ENCODE measurements at regions not wholly inside any gene's neighbourhood (a gene's known extent, or its start where the extent isn't known, plus 50 kb on each side); places are given as distances from the start of the nearest gene placed in this dataset.

- no peak overlapping the region for H3K27ac Mint-ChIP-seq
- H3K9me3 Mint-ChIP-seq = peaks cover 12% of the 10 kb centered on the region
- H3K4me3 Mint-ChIP-seq = no peak overlapping the region
- H3K36me3 Mint-ChIP-seq (ENCODE audit: low read depth) = no peaks in the 10 kb centered on the region
- no peak for TF ChIP-seq CTCF (IDR thresholded peaks at IDR 0.05)
- H3K27me3 Mint-ChIP-seq (ENCODE audit: low read depth, poor library complexity) = peaks cover 4% of the 10 kb centered on the region
- no peaks in the 10 kb centered on the region for H3K4me1 Mint-ChIP-seq
- no peak for DNase-seq
These were observed 351.6 kb upstream of the TMCO5A start for GRCh38 chr15:37582852-37583251.

- H3K9me3 Mint-ChIP-seq = peaks cover 14% of the 10 kb centered on the region
- peaks cover 4% of the 10 kb centered on the region for H3K27me3 Mint-ChIP-seq (ENCODE audit: low read depth, poor library complexity)
- no peaks in the 10 kb centered on the region for H3K4me1 Mint-ChIP-seq
- no peak overlapping the region for H3K27ac Mint-ChIP-seq
- no peak for TF ChIP-seq CTCF (IDR thresholded peaks at IDR 0.05)
- H3K4me3 Mint-ChIP-seq = no peak overlapping the region
- no peaks in the 10 kb centered on the region for H3K36me3 Mint-ChIP-seq (ENCODE audit: low read depth)
- DNase-seq = no peak
These were observed 348.3 kb upstream of the TMCO5A start for GRCh38 chr15:37586011-37586583.

- Mint-ChIP-seq H3K27me3 (ENCODE audit: low read depth, poor library complexity) (peaks cover 4% of the 10 kb centered on the region), H3K4me1 (peaks cover 1% of the 10 kb centered on the region), H3K27ac (no peak overlapping the region), H3K4me3 (no peak overlapping the region), H3K36me3 (ENCODE audit: low read depth) (no peaks in the 10 kb centered on the region), H3K9me3 (peaks cover 17% of the 10 kb centered on the region)
- DNase-seq = no peak
- no peak for TF ChIP-seq CTCF (IDR thresholded peaks at IDR 0.05)
These were observed 347.5 kb upstream of the TMCO5A start for GRCh38 chr15:37586976-37587375.

GRCh38 chr15:37594417-37594816 lies 340.0 kb upstream of the TMCO5A start:
- H3K4me3 Mint-ChIP-seq = no peak overlapping the region
- no peaks in the 10 kb centered on the region for H3K36me3 Mint-ChIP-seq (ENCODE audit: low read depth)
- no peak overlapping the region for H3K27ac Mint-ChIP-seq
- no peaks in the 10 kb centered on the region for H3K27me3 Mint-ChIP-seq (ENCODE audit: low read depth, poor library complexity)
- peaks cover 48% of the 10 kb centered on the region for H3K4me1 Mint-ChIP-seq
- H3K9me3 Mint-ChIP-seq = peaks cover 5% of the 10 kb centered on the region
- DNase-seq = no peak
- TF ChIP-seq CTCF (IDR thresholded peaks at IDR 0.05) = no peak

GRCh38 chr15:37595426-37595970 lies 338.9 kb upstream of the TMCO5A start:
- H3K27ac Mint-ChIP-seq = no peak overlapping the region
- no peak overlapping the region for H3K4me3 Mint-ChIP-seq
- H3K9me3 Mint-ChIP-seq = peaks cover 5% of the 10 kb centered on the region
- H3K36me3 Mint-ChIP-seq (ENCODE audit: low read depth) = no peaks in the 10 kb centered on the region
- DNase-seq = no peak
- TF ChIP-seq CTCF (IDR thresholded peaks at IDR 0.05) = no peak
- H3K27me3 Mint-ChIP-seq (ENCODE audit: low read depth, poor library complexity) = no peaks in the 10 kb centered on the region
- peaks cover 52% of the 10 kb centered on the region for H3K4me1 Mint-ChIP-seq

- no peak overlapping the region for H3K27ac Mint-ChIP-seq
- no peak for TF ChIP-seq CTCF (IDR thresholded peaks at IDR 0.05)
- no peaks in the 10 kb centered on the region for H3K9me3 Mint-ChIP-seq
- no peak overlapping the region for H3K4me3 Mint-ChIP-seq
- no peak for DNase-seq
- H3K27me3 Mint-ChIP-seq (ENCODE audit: low read depth, poor library complexity) = no peaks in the 10 kb centered on the region
- H3K36me3 Mint-ChIP-seq (ENCODE audit: low read depth) = no peaks in the 10 kb centered on the region
- peaks cover 37% of the 10 kb centered on the region for H3K4me1 Mint-ChIP-seq
These were observed 335.3 kb upstream of the TMCO5A start for GRCh38 chr15:37599156-37599555.
